Activated CD4-positive, alpha-beta T cell treated with anti-CD3 and anti-CD28 coated beads, Interleukin-2, amount 10 ng/mL, durations not matched to agents 24 days and 14 days (primary cell): ENCODE measurements at regions not wholly inside any gene's neighbourhood (a gene's known extent, or its start where the extent isn't known, plus 50 kb on each side); places are given as distances from the start of the nearest gene placed in this dataset.

ENCODE experiments used
- DNase-seq: peaks from one replicate; pipeline ENCODE4 v3.0.0; 2022
- H3K27ac Mint-ChIP-seq: one replicate; pipeline ENCODE4 v1.8.0; 2022; ENCODE audit warnings: mild to moderate bottlenecking, mixed read lengths
- H3K27me3 Mint-ChIP-seq: one replicate; pipeline ENCODE4 v1.8.0; 2022; ENCODE audit warnings: mixed read lengths
- H3K36me3 Mint-ChIP-seq: one replicate; pipeline ENCODE4 v1.8.0; 2022; ENCODE audit warnings: low read depth, mild to moderate bottlenecking, mixed read lengths
- H3K4me1 Mint-ChIP-seq: one replicate; pipeline ENCODE4 v1.8.0; 2021; ENCODE audit warnings: mixed read lengths
- H3K4me3 Mint-ChIP-seq: one replicate; pipeline ENCODE4 v1.8.0; 2022; ENCODE audit warnings: mild to moderate bottlenecking, moderate library complexity, mixed read lengths
- H3K9me3 Mint-ChIP-seq: one replicate; pipeline ENCODE4 v1.8.0; 2021; ENCODE audit warnings: mixed read lengths
- intact Hi-C: fragments of 100-400 bp; cut with micrococcal nuclease; formaldehyde crosslinking; loops from one replicate; pipeline ENCODE4 v1.15.1; 2023

DNA sequence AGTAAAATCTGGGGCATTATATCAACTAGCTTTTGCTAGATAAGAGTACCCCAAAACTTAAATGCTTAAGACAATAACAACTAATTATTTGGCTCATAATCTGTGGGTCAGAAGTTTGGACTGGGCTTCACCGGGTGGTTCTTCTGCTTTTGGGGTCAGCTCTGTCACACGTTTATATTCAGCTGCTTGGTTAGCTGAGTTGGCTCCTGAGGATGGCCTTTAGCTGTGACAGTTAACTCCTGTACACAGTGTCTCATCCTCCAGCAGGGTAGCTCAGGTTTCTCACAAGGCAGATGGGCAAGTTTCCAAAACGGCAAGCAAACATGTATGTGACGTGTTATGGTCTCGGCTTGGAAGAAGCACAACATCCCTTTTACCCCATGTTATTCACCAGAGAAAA, 488.2 kb downstream of the TLE4 start:
- no peak overlapping the region for H3K4me3 Mint-ChIP-seq
- H3K9me3 Mint-ChIP-seq: peaks cover 2% of the 10 kb centered on the region
- H3K4me1 Mint-ChIP-seq: no peaks in the 10 kb centered on the region

DNA sequence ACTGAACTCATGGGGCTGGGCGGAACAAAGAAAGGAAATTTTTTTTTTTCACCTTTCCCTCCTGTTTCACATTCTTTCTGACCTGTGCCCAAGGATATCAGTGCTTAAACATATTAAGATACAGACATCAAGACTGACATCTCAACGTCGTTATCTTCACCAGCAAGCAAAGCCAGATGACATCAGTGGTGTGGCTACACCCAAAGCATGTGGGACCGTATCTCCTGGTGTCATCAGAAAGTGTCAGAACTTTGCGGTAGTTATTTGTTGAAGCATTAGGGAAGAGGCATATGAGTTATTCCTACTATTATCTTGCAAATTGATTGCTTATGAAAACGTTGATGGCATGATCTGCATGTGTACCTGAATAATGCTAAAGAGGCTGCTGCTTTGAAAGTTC, 487.4 kb downstream of the TLE4 start:
- no peaks in the 10 kb centered on the region for H3K4me1 Mint-ChIP-seq
- no peak overlapping the region for H3K4me3 Mint-ChIP-seq
- no peaks in the 10 kb centered on the region for H3K27me3 Mint-ChIP-seq
- H3K27ac Mint-ChIP-seq: no peak overlapping the region
- H3K36me3 Mint-ChIP-seq: no peaks in the 10 kb centered on the region
- DNase-seq: no peak
- intact Hi-C loops: no loop called here
- peaks cover 2% of the 10 kb centered on the region for H3K9me3 Mint-ChIP-seq

More for the DNA sequence above, 488.2 kb downstream of the TLE4 start:
- intact Hi-C loops: no loop called here
- Mint-ChIP-seq H3K27me3 (no peaks in the 10 kb centered on the region), H3K36me3 (no peaks in the 10 kb centered on the region), H3K27ac (no peak overlapping the region)
- no peak for DNase-seq

DNA sequence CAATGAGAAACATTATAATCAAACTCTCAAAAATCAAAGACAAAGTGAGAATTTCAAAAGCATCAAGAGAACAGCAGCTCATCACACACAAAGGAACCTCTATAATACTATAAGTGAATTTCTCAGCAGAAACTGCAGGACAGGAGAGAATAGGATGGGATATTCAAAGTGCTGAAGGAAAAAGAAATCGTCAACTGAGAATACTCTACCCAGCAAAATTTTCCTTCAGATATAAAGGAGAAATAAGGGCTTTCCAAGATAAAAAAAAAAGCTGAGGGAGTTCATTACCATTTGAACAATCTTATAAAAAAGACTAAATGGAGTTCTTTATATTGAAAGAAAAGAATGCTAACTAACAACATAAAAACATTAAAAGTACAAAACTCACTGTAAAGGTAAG, 481.1 kb downstream of the TLE4 start:
- H3K4me1 Mint-ChIP-seq: no peaks in the 10 kb centered on the region
- H3K9me3 Mint-ChIP-seq: peaks cover 5% of the 10 kb centered on the region
- intact Hi-C loops: no loop called here
- H3K27ac Mint-ChIP-seq: no peak overlapping the region
- H3K36me3 Mint-ChIP-seq: no peaks in the 10 kb centered on the region
- no peak overlapping the region for H3K4me3 Mint-ChIP-seq
- no peak for DNase-seq
- H3K27me3 Mint-ChIP-seq: no peaks in the 10 kb centered on the region

GRCh38 chr9:80049096-80049782, 477.5 kb downstream of the TLE4 start:
- no peak overlapping the region for H3K27ac Mint-ChIP-seq
- peaks cover 5% of the 10 kb centered on the region for H3K9me3 Mint-ChIP-seq
- H3K27me3 Mint-ChIP-seq: no peaks in the 10 kb centered on the region
- no peaks in the 10 kb centered on the region for H3K36me3 Mint-ChIP-seq
- DNase-seq: no peak
- intact Hi-C loops: no loop called here
- no peak overlapping the region for H3K4me3 Mint-ChIP-seq
- H3K4me1 Mint-ChIP-seq: no peaks in the 10 kb centered on the region

DNA sequence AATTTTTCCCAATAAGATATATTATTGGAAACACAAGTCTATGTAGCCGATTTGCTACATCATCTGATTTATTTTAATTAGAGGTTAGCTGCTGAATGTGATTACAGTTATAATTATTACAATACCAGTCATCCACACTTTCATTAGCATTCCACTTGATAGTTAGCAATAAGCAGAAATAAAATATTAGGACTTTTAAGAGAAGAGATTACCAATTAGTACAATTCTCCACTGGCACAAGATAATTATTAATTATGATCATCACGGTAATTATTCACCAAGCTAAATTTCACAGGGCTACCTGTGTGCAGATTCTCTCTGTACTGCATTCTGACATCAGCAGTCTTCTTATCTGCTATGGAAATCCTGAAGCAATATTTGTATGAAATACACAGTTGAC, 474.7 kb downstream of the TLE4 start:
- H3K4me1 Mint-ChIP-seq: no peaks in the 10 kb centered on the region
- H3K27me3 Mint-ChIP-seq: no peaks in the 10 kb centered on the region
- no peaks in the 10 kb centered on the region for H3K9me3 Mint-ChIP-seq
- intact Hi-C loops: no loop called here
- no peak overlapping the region for H3K4me3 Mint-ChIP-seq
- H3K27ac Mint-ChIP-seq: no peak overlapping the region
- no peaks in the 10 kb centered on the region for H3K36me3 Mint-ChIP-seq
- DNase-seq: no peak

DNA sequence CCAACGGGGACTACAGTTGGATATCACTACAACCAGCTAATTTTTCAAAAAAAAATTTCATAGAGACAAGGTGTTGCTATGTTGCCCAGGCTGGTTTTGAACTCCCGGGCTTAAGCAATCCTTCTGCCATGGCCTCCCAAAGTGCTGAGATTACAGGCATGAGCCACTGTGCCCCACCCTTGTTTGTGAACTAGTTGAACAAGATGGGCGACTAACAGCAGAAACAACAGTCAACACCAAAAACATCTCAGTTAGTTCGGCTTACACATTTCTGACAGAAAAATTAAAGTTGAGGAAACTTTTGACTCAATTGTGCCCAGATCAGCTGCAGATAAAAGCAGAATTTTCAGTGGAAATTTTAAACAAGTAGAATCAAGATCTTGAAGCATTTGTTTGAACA, 470.1 kb downstream of the TLE4 start:
- Mint-ChIP-seq H3K4me1 (no peaks in the 10 kb centered on the region), H3K4me3 (no peak overlapping the region), H3K36me3 (no peaks in the 10 kb centered on the region), H3K27me3 (no peaks in the 10 kb centered on the region), H3K9me3 (no peaks in the 10 kb centered on the region), H3K27ac (no peak overlapping the region)
- intact Hi-C loops: no loop called here
- DNase-seq: no peak

DNA sequence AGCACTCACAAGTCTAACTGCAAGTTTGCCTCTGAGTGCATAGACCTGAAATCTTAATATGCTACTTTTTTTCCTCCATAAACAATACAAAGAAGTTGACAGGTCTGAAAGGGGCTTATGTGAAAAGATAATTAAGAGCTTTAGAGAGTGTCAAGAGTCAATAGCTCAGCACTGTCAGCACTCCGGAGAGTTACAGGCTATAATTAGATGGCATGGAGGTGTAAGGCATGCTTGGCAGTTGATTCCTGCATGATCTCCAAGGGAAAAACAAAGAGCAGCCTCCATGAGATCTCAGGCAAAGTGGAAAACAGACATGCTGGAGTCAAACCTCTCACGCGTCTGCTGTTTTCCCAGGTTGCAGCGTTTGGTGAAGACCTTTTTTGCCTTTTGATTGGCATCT, 468.7 kb downstream of the TLE4 start:
- Mint-ChIP-seq H3K4me3 (no peak overlapping the region), H3K9me3 (no peaks in the 10 kb centered on the region), H3K27me3 (no peaks in the 10 kb centered on the region), H3K27ac (no peak overlapping the region), H3K4me1 (no peaks in the 10 kb centered on the region), H3K36me3 (no peaks in the 10 kb centered on the region)
- DNase-seq: no peak
- intact Hi-C loops: no loop called here

GRCh38 chr9:80030801-80031200, 459.0 kb downstream of the TLE4 start:
- H3K9me3 Mint-ChIP-seq: no peaks in the 10 kb centered on the region
- no peaks in the 10 kb centered on the region for H3K27me3 Mint-ChIP-seq
- no peak overlapping the region for H3K27ac Mint-ChIP-seq
- H3K36me3 Mint-ChIP-seq: no peaks in the 10 kb centered on the region
- H3K4me1 Mint-ChIP-seq: no peaks in the 10 kb centered on the region
- H3K4me3 Mint-ChIP-seq: no peak overlapping the region
- no peak for DNase-seq
- intact Hi-C loops: no loop called here

GRCh38 chr9:80028501-80028900, 456.7 kb downstream of the TLE4 start:
- Mint-ChIP-seq H3K27ac (no peak overlapping the region), H3K4me1 (no peaks in the 10 kb centered on the region), H3K27me3 (no peaks in the 10 kb centered on the region), H3K9me3 (no peaks in the 10 kb centered on the region), H3K4me3 (no peak overlapping the region), H3K36me3 (no peaks in the 10 kb centered on the region)
- DNase-seq: no peak
- intact Hi-C loops: no loop called here

DNA sequence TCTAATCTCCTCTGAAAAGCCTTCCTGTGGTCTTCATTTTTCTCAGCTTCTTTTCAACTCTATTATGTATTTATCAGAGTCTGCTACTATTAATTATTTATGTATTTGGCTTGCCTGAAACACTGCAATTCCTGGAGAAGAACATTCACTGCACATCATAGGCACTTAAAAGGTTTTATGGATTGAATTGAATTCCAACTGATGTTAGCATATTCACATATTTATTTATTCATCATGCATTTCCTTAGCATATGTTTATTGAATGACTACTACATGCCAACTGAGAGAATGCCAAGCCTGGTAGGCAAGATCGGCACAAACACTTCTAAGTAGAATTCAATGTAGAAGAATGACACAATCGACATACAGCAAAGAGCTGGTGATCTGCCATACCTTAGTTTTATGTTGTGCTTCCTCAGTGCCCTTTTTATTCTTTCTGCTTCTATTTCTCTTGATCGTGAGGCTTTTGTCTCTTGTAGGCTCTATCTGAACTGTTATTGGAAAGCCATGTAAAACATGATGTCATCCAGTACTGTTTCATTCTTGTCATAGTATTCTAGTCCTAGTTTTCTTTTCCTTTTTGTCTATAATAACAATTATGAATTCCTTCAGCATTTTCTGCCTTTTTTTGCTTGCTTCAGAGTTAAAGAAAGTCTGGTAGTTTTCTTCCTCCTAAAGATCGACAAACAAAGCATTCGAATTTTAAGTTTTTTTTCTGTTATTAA, 454.2 kb downstream of the TLE4 start:
- H3K4me1 Mint-ChIP-seq: no peaks in the 10 kb centered on the region
- intact Hi-C loops: no loop called here
- H3K9me3 Mint-ChIP-seq: peaks cover 3% of the 10 kb centered on the region

GRCh38 chr9:80025131-80025530, 453.4 kb downstream of the TLE4 start:
- intact Hi-C loops: no loop called here
- Mint-ChIP-seq H3K27me3 (no peaks in the 10 kb centered on the region), H3K4me3 (no peak overlapping the region), H3K27ac (no peak overlapping the region), H3K36me3 (no peaks in the 10 kb centered on the region), H3K9me3 (peaks cover 3% of the 10 kb centered on the region), H3K4me1 (no peaks in the 10 kb centered on the region)
- DNase-seq: no peak

More for the DNA sequence above, 454.2 kb downstream of the TLE4 start:
- no peak overlapping the region for H3K4me3 Mint-ChIP-seq
- H3K27ac Mint-ChIP-seq: no peak overlapping the region
- H3K36me3 Mint-ChIP-seq: no peaks in the 10 kb centered on the region
- H3K27me3 Mint-ChIP-seq: no peaks in the 10 kb centered on the region
- DNase-seq: no peak

DNA sequence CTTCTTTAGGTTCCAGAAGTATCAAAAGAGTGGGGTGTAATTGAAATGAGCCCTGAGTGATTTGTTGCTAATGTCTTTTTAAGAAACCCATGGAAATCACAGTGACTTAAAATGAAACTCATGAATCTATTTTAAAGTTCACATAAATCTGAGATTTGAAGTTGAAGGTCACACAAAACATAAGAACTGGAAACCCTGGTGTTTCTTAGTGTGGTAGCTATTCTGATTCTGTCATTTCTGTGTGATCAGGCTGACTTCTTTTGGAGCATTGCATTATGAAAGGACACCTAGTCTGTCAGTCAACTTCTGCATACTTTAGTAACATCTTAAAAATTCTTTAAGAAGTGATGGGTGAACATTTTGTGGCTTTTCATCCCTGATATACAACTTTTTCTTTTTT, 448.8 kb downstream of the TLE4 start:
- intact Hi-C loops: no loop called here
- Mint-ChIP-seq H3K27ac (no peak overlapping the region), H3K27me3 (no peaks in the 10 kb centered on the region), H3K36me3 (no peaks in the 10 kb centered on the region), H3K9me3 (peaks cover 3% of the 10 kb centered on the region), H3K4me3 (no peak overlapping the region), H3K4me1 (no peaks in the 10 kb centered on the region)
- no peak for DNase-seq

GRCh38 chr9:80020056-80020455, 448.3 kb downstream of the TLE4 start:
- no peak overlapping the region for H3K27ac Mint-ChIP-seq
- H3K9me3 Mint-ChIP-seq: peaks cover 3% of the 10 kb centered on the region
- no peaks in the 10 kb centered on the region for H3K36me3 Mint-ChIP-seq
- no peaks in the 10 kb centered on the region for H3K4me1 Mint-ChIP-seq
- no peak overlapping the region for H3K4me3 Mint-ChIP-seq
- no peaks in the 10 kb centered on the region for H3K27me3 Mint-ChIP-seq
- DNase-seq: no peak
- intact Hi-C loops: no loop called here

DNA sequence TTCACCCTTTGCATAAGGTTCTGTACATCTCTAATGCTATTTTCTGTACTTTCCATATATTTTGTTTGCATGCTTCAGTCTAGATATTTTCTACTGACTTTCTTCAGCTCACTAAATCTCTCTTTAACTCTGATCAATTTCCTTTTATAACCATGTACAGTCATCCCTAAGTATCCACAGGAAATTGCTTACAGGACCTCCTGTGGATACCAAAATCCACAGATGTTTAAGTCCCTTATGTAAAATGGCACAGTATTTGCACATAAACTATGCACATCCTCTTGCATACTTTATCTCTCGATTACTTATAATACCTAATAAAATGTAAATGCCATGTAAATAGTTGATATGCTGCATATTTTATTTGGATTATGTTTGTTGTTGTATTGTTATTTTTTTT, 442.1 kb downstream of the TLE4 start:
- no peak overlapping the region for H3K27ac Mint-ChIP-seq
- no peak for DNase-seq

More for the DNA sequence above, 442.1 kb downstream of the TLE4 start:
- Mint-ChIP-seq H3K36me3 (no peaks in the 10 kb centered on the region), H3K9me3 (no peaks in the 10 kb centered on the region), H3K4me1 (no peaks in the 10 kb centered on the region), H3K27me3 (no peaks in the 10 kb centered on the region), H3K4me3 (no peak overlapping the region)
- intact Hi-C loops: no loop called here
